WTC11 (cell line): ENCODE measurements at regions not wholly inside any gene's neighbourhood (a gene's known extent, or its start where the extent isn't known, plus 50 kb on each side); places are given as distances from the start of the nearest gene placed in this dataset.

Experiments used
- ATAC-seq: fragments of 200-7000 bp; cut with Tn5 transposase; 2 replicates; pipeline ENCODE4 v1.10.0; 2021; ENCODE audit warnings: mild to moderate bottlenecking, moderate library complexity
- CTCF ChIA-PET: fragments of 300-600 bp; sonication (Branson Sonifier 250); formaldehyde crosslinking; loops from one replicate; lab custom pipeline; 2021; ENCODE audit warnings: antibody characterized with exemption; lab: Charles Lee
- POLR2A ChIA-PET: fragments of 350-600 bp; sonication (Branson Sonifier 250); formaldehyde crosslinking; loops from one replicate; lab custom pipeline; 2021; ENCODE audit warnings: antibody characterized with exemption; lab: Charles Lee
- DNase-seq: peaks from one replicate; pipeline ENCODE4 v3.0.0; 2021; ENCODE audit warnings: low spot score
- H3K27ac Mint-ChIP-seq: 2 replicates; pipeline ENCODE4 v1.8.0; 2021; ENCODE audit warnings: mixed read lengths
- H3K27me3 Mint-ChIP-seq: 2 replicates; pipeline ENCODE4 v1.8.0; 2021; ENCODE audit warnings: low read depth, mild to moderate bottlenecking, moderate library complexity, mixed read lengths
- H3K36me3 Mint-ChIP-seq: 2 replicates; pipeline ENCODE4 v1.8.0; 2021; ENCODE audit warnings: mixed read lengths
- H3K4me1 Mint-ChIP-seq: 2 replicates; pipeline ENCODE4 v1.8.0; 2022; ENCODE audit warnings: mixed read lengths
- H3K4me3 Mint-ChIP-seq: 2 replicates; pipeline ENCODE4 v1.8.0; 2021; ENCODE audit warnings: mild to moderate bottlenecking, moderate library complexity, mixed read lengths
- H3K9me3 Mint-ChIP-seq: 2 replicates; pipeline ENCODE4 v1.8.0; 2021; ENCODE audit warnings: mixed read lengths
- AR ChIP-seq: fragments of 250-450 bp; sonication (Bioruptor Pico); IDR thresholded peaks from 2 replicates; pipeline ENCODE4 v1.9.0; 2021; ENCODE audit warnings: mild to moderate bottlenecking
- CREB1 ChIP-seq: sonication (generic); formaldehyde crosslinking; IDR thresholded peaks from 2 replicates; pipeline ENCODE4 v1.8.0; 2023; ENCODE audit warnings: mild to moderate bottlenecking, missing genetic modification reagents
- ETV6 ChIP-seq: sonication (generic); formaldehyde crosslinking; IDR thresholded peaks from 2 replicates; pipeline ENCODE4 v1.8.1; 2022; ENCODE audit warnings: mild to moderate bottlenecking, missing genetic modification reagents
- FOXJ3 ChIP-seq: sonication (generic); formaldehyde crosslinking; IDR thresholded peaks from 2 replicates; pipeline ENCODE4 v1.9.0; 2021; ENCODE audit warnings: missing genetic modification reagents, mild to moderate bottlenecking, borderline replicate concordance
- FOXP1 ChIP-seq: sonication (generic); formaldehyde crosslinking; IDR thresholded peaks from 2 replicates; pipeline ENCODE4 v1.8.0; 2022; ENCODE audit warnings: missing genetic modification reagents, mild to moderate bottlenecking, moderate library complexity, borderline replicate concordance
- PRDM15 ChIP-seq: sonication (generic); formaldehyde crosslinking; IDR thresholded peaks from 2 replicates; pipeline ENCODE4 v1.8.0; 2022; ENCODE audit warnings: missing genetic modification reagents
- SMAD3 ChIP-seq: sonication (generic); formaldehyde crosslinking; IDR thresholded peaks from 2 replicates; pipeline ENCODE4 v1.8.0; 2022; ENCODE audit warnings: missing genetic modification reagents, mild to moderate bottlenecking, borderline replicate concordance
- SMAD4 ChIP-seq: sonication (generic); formaldehyde crosslinking; IDR thresholded peaks from 2 replicates; pipeline ENCODE4 v1.8.0; 2022; ENCODE audit warnings: mild to moderate bottlenecking, missing genetic modification reagents
- TCF7 ChIP-seq: sonication (generic); formaldehyde crosslinking; IDR thresholded peaks from 2 replicates; pipeline ENCODE4 v1.8.0; 2022; ENCODE audit warnings: mild to moderate bottlenecking, low read depth, missing genetic modification reagents, moderate library complexity
- TEAD1 ChIP-seq: sonication (generic); formaldehyde crosslinking; IDR thresholded peaks from 2 replicates; pipeline ENCODE4 v1.8.0; 2022; ENCODE audit warnings: mild to moderate bottlenecking, missing genetic modification reagents
- TEAD4 ChIP-seq: sonication (generic); formaldehyde crosslinking; IDR thresholded peaks from 2 replicates; pipeline ENCODE4 v1.8.0; 2022; ENCODE audit warnings: mild to moderate bottlenecking, missing genetic modification reagents
- USF2 ChIP-seq: sonication (generic); formaldehyde crosslinking; IDR thresholded peaks from 2 replicates; pipeline ENCODE4 v1.8.1; 2023; ENCODE audit warnings: mild to moderate bottlenecking, missing genetic modification reagents, moderate library complexity
- ZBTB21 ChIP-seq: sonication (generic); formaldehyde crosslinking; IDR thresholded peaks from 2 replicates; pipeline ENCODE4 v1.8.1; 2023; ENCODE audit warnings: mild to moderate bottlenecking, missing genetic modification reagents, borderline replicate concordance
- ZBTB43 ChIP-seq: sonication (generic); formaldehyde crosslinking; IDR thresholded peaks from 2 replicates; pipeline ENCODE4 v1.8.1; 2023; ENCODE audit warnings: mild to moderate bottlenecking, missing genetic modification reagents
- ZNF138 ChIP-seq: sonication (generic); formaldehyde crosslinking; conservative IDR thresholded peaks from 2 replicates; pipeline ENCODE4 v1.8.1; 2022; ENCODE audit warnings: mild to moderate bottlenecking, moderate library complexity, missing genetic modification reagents
- ZNF219 ChIP-seq: sonication (generic); formaldehyde crosslinking; IDR thresholded peaks from 2 replicates; pipeline ENCODE4 v1.8.0; 2023; ENCODE audit warnings: missing genetic modification reagents, mild to moderate bottlenecking, borderline replicate concordance
- ZNF396 ChIP-seq: fragments of 250-450 bp; sonication (Bioruptor Pico); IDR thresholded peaks from 2 replicates; pipeline ENCODE4 v1.8.0; 2021; ENCODE audit warnings: mild to moderate bottlenecking, moderate library complexity, borderline replicate concordance
- ZNF416 ChIP-seq: fragments of 250-450 bp; sonication (Bioruptor Pico); IDR thresholded peaks from 2 replicates; pipeline ENCODE4 v1.9.0; 2021; ENCODE audit warnings: mild to moderate bottlenecking, inconsistent platforms
- ZNF423 ChIP-seq: fragments of 250-450 bp; sonication (Bioruptor Pico); IDR thresholded peaks from 2 replicates; pipeline ENCODE4 v2.1.2; 2022; ENCODE audit warnings: mild to moderate bottlenecking, moderate library complexity
- TF ChIP-seq, protein P1 (sequence below): sonication (generic); formaldehyde crosslinking; IDR thresholded peaks from 2 replicates; pipeline ENCODE4 v1.8.0; 2022; ENCODE audit warnings: mild to moderate bottlenecking, missing genetic modification reagents
- TF ChIP-seq, protein P2 (sequence below): sonication (generic); formaldehyde crosslinking; conservative IDR thresholded peaks from 2 replicates; pipeline ENCODE4 v1.8.1; 2022; ENCODE audit warnings: mild to moderate bottlenecking, missing genetic modification reagents

DNA sequence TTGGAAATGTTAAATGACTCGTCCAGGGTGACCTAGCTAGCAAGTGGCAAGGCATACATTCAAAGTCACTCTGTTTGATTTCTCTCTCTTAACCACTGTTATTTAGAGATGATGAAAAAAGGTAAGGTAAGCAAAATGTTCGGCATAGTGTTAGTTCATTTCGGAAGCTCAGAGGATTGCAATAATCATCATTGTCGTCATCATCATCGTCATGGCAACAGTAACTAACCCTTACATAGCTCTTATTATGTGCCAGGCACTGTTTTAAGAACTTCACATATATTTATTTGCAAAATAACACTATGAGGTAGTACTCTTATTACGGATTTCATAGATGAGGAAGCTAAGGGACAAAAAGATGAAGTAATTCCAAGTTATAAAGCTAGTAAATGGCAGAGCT is 292.7 kb upstream of the CXCR4 start (continued):
- no peak for TF ChIP-seq ZNF219 (CRISPR knock-in tag)
- TF ChIP-seq ZNF396 = no peak
- TF ChIP-seq ZNF423 (CRISPR knock-in tag) = no peak
- no peak for TF ChIP-seq CREB1 (CRISPR knock-in tag)
- TF ChIP-seq, protein P1, sequence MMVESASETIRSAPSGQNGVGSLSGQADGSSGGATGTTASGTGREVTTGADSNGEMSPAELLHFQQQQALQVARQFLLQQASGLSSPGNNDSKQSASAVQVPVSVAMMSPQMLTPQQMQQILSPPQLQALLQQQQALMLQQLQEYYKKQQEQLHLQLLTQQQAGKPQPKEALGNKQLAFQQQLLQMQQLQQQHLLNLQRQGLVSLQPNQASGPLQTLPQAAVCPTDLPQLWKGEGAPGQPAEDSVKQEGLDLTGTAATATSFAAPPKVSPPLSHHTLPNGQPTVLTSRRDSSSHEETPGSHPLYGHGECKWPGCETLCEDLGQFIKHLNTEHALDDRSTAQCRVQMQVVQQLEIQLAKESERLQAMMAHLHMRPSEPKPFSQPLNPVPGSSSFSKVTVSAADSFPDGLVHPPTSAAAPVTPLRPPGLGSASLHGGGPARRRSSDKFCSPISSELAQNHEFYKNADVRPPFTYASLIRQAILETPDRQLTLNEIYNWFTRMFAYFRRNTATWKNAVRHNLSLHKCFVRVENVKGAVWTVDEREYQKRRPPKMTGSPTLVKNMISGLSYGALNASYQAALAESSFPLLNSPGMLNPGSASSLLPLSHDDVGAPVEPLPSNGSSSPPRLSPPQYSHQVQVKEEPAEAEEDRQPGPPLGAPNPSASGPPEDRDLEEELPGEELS = no peak
- TF ChIP-seq ZNF138 = no peak
- no peak for TF ChIP-seq ETV6 (CRISPR knock-in tag)
- TF ChIP-seq ZNF416 = no peak
- no peak for TF ChIP-seq ZBTB21 (CRISPR knock-in tag)
- no peak for TF ChIP-seq AR
- no peak for TF ChIP-seq SMAD4 (CRISPR knock-in tag)
- no peak for TF ChIP-seq TEAD4
- TF ChIP-seq TEAD1 (CRISPR knock-in tag) = no peak
- TF ChIP-seq, all 79 proteins: peak for 0

GRCh38 chr2:136408795-136409194 is 290.8 kb upstream of the CXCR4 start:
- Mint-ChIP-seq H3K36me3 (no peaks in the 10 kb centered on the region), H3K4me3 (no peak overlapping the region), H3K9me3 (no peaks in the 10 kb centered on the region), H3K27ac (no peak overlapping the region), H3K27me3 (peaks cover 11% of the 10 kb centered on the region), H3K4me1 (peaks cover 24% of the 10 kb centered on the region)
- DNase-seq (no peak), ATAC-seq (no peak)
- POLR2A ChIA-PET = no interaction called here
- TF ChIP-seq ZNF416 (no peak), FOXJ3 (CRISPR knock-in tag) (no peak), ZNF423 (CRISPR knock-in tag) (no peak), TCF7 (CRISPR knock-in tag) (no peak)
- CTCF ChIA-PET = no interaction called here

DNA sequence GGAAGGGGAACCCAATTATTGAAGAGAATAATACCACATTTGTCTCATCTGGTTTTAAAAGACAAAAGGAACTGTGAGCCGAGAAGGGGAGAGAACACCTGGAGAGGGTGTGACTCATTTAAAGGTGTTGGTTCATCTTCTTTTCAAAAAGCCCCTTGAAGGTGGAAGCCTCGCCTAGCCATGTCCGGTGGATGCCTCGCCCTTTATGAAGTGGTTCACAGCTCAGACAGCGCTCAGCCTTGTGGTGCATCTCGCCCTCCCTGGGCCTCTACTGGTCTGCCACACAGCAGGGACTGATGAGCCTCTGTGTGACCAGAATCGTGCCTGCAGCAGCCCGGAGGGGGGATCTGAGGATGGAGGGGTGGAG is 290.0 kb upstream of the CXCR4 start:
- CTCF ChIA-PET = interaction anchor here (1.2 kb wide), 1 partner anchor 23 kb away, joined by 5 read pairs; no protein-coding TSS in a partner anchor
- Mint-ChIP-seq H3K4me1 (peaks cover 24% of the 10 kb centered on the region), H3K9me3 (no peaks in the 10 kb centered on the region), H3K4me3 (peak overlapping the region; percentile 36; the same call in 1 of the 2 replicates), H3K27me3 (peaks cover 11% of the 10 kb centered on the region), H3K36me3 (no peaks in the 10 kb centered on the region), H3K27ac (no peak overlapping the region; the same call in 1 of the 2 replicates)
- POLR2A ChIA-PET = no interaction called here
- ATAC-seq = peak; percentile 44
- DNase-seq = no peak
- TF ChIP-seq SMAD3 (no peak), ZBTB43 (CRISPR knock-in tag) (no peak), FOXP1 (CRISPR knock-in tag) (no peak), ZNF423 (CRISPR knock-in tag) (no peak), USF2 (no peak), PRDM15 (no peak), SMAD4 (CRISPR knock-in tag) (no peak)
- TF ChIP-seq, protein P2, sequence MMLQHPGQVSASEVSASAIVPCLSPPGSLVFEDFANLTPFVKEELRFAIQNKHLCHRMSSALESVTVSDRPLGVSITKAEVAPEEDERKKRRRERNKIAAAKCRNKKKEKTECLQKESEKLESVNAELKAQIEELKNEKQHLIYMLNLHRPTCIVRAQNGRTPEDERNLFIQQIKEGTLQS = no peak
